ENCODE measurements at regions not wholly inside any gene's neighbourhood (a gene's known extent, or its start where the extent isn't known, plus 50 kb on each side); places are given as distances from the start of the nearest gene placed in this dataset.

- no peak for DNase-seq
Observed at GRCh38 chr1:239696317-239696716, 309.9 kb downstream of the CHRM3 start.

- DNase-seq = no peak
Observed at GRCh38 chr1:239700667-239701066, 314.3 kb downstream of the CHRM3 start.

- DNase-seq = no peak
Observed at GRCh38 chr1:239703075-239703474, 316.7 kb downstream of the CHRM3 start.

- no peak for DNase-seq
Observed at GRCh38 chr1:239706245-239706892, 320.0 kb downstream of the CHRM3 start.

GRCh38 chr1:239707615-239708014 is 321.2 kb downstream of the CHRM3 start:
- no peak for DNase-seq

GRCh38 chr1:239708622-239709021 is 322.3 kb downstream of the CHRM3 start:
- no peak for DNase-seq

GRCh38 chr1:239711768-239712167 is 325.4 kb downstream of the CHRM3 start:
- DNase-seq = no peak

- no peak for DNase-seq
Observed at GRCh38 chr1:239717097-239717917, 330.9 kb downstream of the CHRM3 start.

GRCh38 chr1:239717918-239718184 is 331.5 kb downstream of the CHRM3 start:
- DNase-seq = no peak

- DNase-seq = no peak
Observed at GRCh38 chr1:239718571-239718970, 332.2 kb downstream of the CHRM3 start.

- no peak for DNase-seq
Observed at GRCh38 chr1:239718997-239719628, 332.7 kb downstream of the CHRM3 start.

- DNase-seq = no peak
Observed at GRCh38 chr1:239719642-239720258, 333.4 kb downstream of the CHRM3 start.

GRCh38 chr1:239722035-239722434 is 335.7 kb downstream of the CHRM3 start:
- no peak for DNase-seq

- DNase-seq = no peak
Observed at GRCh38 chr1:239723776-239724367, 337.5 kb downstream of the CHRM3 start.

GRCh38 chr1:239725371-239725770 is 339.0 kb downstream of the CHRM3 start:
- no peak for DNase-seq

GRCh38 chr1:239725933-239726332 is 339.6 kb downstream of the CHRM3 start:
- DNase-seq = no peak

- DNase-seq = no peak
Observed at GRCh38 chr1:239730378-239730777, 344.0 kb downstream of the CHRM3 start.

GRCh38 chr1:239731082-239731748 is 344.8 kb downstream of the CHRM3 start:
- no peak for DNase-seq

GRCh38 chr1:239732770-239733169 is 346.4 kb downstream of the CHRM3 start:
- no peak for DNase-seq

- no peak for DNase-seq
Observed at GRCh38 chr1:239733995-239734394, 347.6 kb downstream of the CHRM3 start.

GRCh38 chr1:239735111-239735510 is 348.7 kb downstream of the CHRM3 start:
- DNase-seq = no peak

- no peak for DNase-seq
Observed at GRCh38 chr1:239736479-239736878, 350.1 kb downstream of the CHRM3 start.

GRCh38 chr1:239739375-239739774 is 352.3 kb upstream of the FMN2 start:
- no peak for DNase-seq
